Activated B cell treated with CpG ODN at 0.5 μM for 24 hours (primary cell): ENCODE measurements at regions not wholly inside any gene's neighbourhood (a gene's known extent, or its start where the extent isn't known, plus 50 kb on each side); places are given as distances from the start of the nearest gene placed in this dataset.

ENCODE experiments used
- ATAC-seq: fragments of 200-7000 bp; cut with Tn5 transposase; one replicate; pipeline ENCODE4 v1.10.0; 2021; ENCODE audit warnings: low read depth, mild to moderate bottlenecking, moderate library complexity
- CTCF ChIA-PET: fragments of 350-600 bp; sonication (Branson Sonifier 250); formaldehyde crosslinking; loops from one replicate; lab custom pipeline; 2021; ENCODE audit warnings: antibody characterized with exemption; lab: Charles Lee
- POLR2A ChIA-PET: fragments of 350-600 bp; sonication (Branson Sonifier 250); formaldehyde crosslinking; loops from one replicate; lab custom pipeline; 2021; ENCODE audit warnings: antibody characterized with exemption; lab: Charles Lee
- DNase-seq: peaks from one replicate; pipeline ENCODE4 v3.0.0; 2022
- H3K27ac Mint-ChIP-seq: one replicate; pipeline ENCODE4 v1.8.0; 2020; ENCODE audit warnings: mixed read lengths
- H3K27me3 Mint-ChIP-seq: one replicate; pipeline ENCODE4 v1.8.0; 2021; ENCODE audit warnings: mixed read lengths
- H3K36me3 Mint-ChIP-seq: one replicate; pipeline ENCODE4 v1.8.0; 2021; ENCODE audit warnings: low read depth, mixed read lengths
- H3K4me1 Mint-ChIP-seq: one replicate; pipeline ENCODE4 v1.8.0; 2021; ENCODE audit warnings: mixed read lengths
- H3K4me3 Mint-ChIP-seq: one replicate; pipeline ENCODE4 v1.8.0; 2020; ENCODE audit warnings: mild to moderate bottlenecking, mixed read lengths
- H3K9me3 Mint-ChIP-seq: one replicate; pipeline ENCODE4 v1.8.0; 2020; ENCODE audit warnings: mixed read lengths
- intact Hi-C: fragments of 100-400 bp; cut with micrococcal nuclease; formaldehyde crosslinking; loops from one replicate; pipeline ENCODE4 v1.15.1; 2024
- TF ChIP-seq, protein P1 (sequence below): fragments of 200-600 bp; IDR thresholded peaks from one replicate; pipeline ENCODE4 v1.8.0; 2022; ENCODE audit warnings: antibody characterized with exemption, mild to moderate bottlenecking

DNA sequence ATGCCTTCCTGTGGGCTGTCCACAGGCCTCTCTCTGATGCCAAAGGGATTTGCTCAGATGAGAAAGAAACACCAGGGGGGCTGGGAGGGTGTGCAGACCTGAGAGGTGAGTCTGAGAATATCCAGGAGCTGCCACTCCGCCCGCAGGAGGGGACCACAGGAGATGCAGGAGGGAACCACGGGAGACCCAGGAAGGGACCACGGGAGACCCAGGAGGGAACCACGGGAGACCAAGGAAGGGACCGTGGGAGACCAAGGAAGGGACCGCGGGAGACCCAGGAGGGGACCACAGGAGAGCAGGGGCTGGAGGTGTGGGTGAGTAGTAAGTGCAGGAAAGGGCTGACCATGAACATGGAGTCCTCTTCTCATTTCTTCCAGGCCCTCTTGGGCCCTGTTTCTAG lies 74.6 kb upstream of the SFSWAP start:
- CTCF ChIA-PET, result no interaction called here
- Mint-ChIP-seq H3K4me3 (no peak overlapping the region), H3K36me3 (no peaks in the 10 kb centered on the region), H3K27me3 (peaks cover 22% of the 10 kb centered on the region), H3K27ac (no peak overlapping the region), H3K9me3 (no peaks in the 10 kb centered on the region), H3K4me1 (no peaks in the 10 kb centered on the region)
- POLR2A ChIA-PET, result no interaction called here
- DNase-seq (no peak), ATAC-seq (no peak)
- intact Hi-C loops, result no loop called here
- TF ChIP-seq, protein P1, sequence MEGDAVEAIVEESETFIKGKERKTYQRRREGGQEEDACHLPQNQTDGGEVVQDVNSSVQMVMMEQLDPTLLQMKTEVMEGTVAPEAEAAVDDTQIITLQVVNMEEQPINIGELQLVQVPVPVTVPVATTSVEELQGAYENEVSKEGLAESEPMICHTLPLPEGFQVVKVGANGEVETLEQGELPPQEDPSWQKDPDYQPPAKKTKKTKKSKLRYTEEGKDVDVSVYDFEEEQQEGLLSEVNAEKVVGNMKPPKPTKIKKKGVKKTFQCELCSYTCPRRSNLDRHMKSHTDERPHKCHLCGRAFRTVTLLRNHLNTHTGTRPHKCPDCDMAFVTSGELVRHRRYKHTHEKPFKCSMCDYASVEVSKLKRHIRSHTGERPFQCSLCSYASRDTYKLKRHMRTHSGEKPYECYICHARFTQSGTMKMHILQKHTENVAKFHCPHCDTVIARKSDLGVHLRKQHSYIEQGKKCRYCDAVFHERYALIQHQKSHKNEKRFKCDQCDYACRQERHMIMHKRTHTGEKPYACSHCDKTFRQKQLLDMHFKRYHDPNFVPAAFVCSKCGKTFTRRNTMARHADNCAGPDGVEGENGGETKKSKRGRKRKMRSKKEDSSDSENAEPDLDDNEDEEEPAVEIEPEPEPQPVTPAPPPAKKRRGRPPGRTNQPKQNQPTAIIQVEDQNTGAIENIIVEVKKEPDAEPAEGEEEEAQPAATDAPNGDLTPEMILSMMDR, result no peak

DNA sequence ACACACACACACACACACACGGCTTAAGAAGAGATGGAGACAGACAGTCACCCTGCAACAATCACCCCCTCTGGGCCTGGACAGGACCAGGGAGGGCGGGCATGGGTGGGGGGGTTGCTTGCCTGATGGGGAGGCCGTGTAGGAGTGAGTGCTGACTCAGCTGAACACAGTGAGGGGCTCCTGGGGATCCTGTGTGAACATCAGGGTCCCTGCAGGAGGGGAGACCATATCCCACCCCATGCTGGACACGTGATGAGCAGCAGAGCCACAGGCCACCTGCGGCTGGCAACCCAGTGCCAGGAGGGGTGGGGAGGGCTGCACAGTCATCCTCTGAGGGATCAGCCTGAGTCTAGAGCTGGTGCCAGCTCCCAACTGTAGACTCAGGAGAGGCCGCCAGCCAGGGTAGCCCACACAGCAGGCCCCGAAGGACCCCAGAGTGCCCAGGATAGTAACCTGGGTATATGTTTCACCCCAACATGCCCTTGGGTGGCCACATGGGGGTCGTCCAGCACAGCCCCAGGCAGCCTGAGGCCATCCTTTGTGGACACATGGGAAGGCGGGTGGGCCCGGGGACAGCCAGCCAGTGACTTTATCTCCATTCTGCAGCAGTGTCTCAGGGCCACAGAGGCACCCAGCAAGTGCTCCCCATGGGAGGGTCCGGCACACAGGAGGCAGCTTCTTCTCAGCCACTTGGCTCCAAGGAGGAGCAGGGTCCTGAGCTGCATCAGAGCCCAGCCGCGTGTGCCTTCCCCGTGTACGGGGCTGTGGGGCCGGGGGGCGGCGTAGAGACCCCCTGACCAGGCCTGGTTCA lies 73.7 kb upstream of the SFSWAP start:
- ATAC-seq (no peak), DNase-seq (no peak)
- H3K36me3 Mint-ChIP-seq, result no peaks in the 10 kb centered on the region
- TF ChIP-seq, protein P1, result no peak
- ChIA-PET POLR2A (no interaction called here), CTCF (no interaction called here)
- no peaks in the 10 kb centered on the region for H3K4me1 Mint-ChIP-seq
- no peak overlapping the region for H3K27ac Mint-ChIP-seq
- peaks cover 22% of the 10 kb centered on the region for H3K27me3 Mint-ChIP-seq
- no peaks in the 10 kb centered on the region for H3K9me3 Mint-ChIP-seq
- no peak overlapping the region for H3K4me3 Mint-ChIP-seq
- intact Hi-C loops, result no loop called here

DNA sequence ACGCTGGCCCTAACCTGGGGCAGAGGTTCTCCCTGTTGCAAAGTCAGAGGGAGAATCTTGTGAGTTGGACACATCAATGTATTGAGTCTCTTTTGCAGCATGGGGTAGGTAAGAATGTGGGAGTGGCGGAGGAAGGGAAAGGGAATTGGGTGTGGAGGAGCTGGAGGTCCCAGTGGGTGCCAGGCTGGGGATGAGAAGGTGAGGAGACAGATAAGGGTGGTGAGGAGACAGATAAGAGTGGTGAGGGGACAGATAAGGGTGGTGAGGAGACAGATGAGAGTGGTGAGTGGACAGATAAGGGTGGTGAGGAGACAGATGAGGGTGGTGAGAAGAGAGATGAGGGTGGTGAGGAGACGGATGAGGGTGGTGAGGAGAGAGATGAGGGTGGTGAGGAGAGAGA lies 72.9 kb upstream of the SFSWAP start:
- Mint-ChIP-seq H3K4me3 (no peak overlapping the region), H3K36me3 (no peaks in the 10 kb centered on the region), H3K27ac (no peak overlapping the region), H3K4me1 (no peaks in the 10 kb centered on the region), H3K27me3 (peaks cover 23% of the 10 kb centered on the region), H3K9me3 (no peaks in the 10 kb centered on the region)
- intact Hi-C loops, result no loop called here
- no peak for DNase-seq
- ChIA-PET CTCF (no interaction called here), POLR2A (no interaction called here)
- TF ChIP-seq, protein P1, result no peak
- no peak for ATAC-seq

DNA sequence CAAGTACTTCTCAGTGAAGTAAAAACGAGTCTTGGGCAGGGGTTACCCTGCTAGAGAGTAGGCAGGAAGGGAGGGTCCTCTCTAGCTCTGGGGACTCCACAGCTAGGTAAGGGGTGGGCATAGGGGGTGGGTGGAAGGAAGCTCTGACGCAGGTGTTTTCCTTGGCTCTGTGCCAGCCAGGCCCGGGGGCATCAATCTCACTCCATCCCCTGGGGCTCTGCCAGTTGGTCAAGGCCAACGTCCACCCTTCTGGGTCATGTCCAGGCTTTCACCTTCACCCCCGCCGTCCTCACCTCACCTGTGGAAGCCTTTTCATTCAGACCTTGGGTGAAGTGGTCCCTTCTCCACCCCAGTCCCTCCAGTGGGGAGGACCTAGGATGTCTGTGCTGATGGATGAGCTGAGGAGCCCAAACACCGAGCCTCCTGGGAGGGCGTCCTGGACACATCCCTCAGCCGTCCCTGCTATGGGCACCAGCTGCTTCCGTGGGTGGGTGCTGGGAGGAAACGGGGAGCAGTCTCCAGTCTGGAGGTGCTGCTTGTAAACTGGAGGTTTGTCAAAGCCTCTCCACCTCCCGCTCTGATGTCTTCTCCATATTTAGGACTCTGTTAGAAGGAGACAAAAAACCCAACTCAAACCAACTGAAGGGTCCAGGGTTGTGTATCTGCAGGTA lies 71.5 kb upstream of the SFSWAP start:
- Mint-ChIP-seq H3K9me3 (no peaks in the 10 kb centered on the region), H3K4me1 (no peaks in the 10 kb centered on the region), H3K4me3 (no peak overlapping the region), H3K27ac (no peak overlapping the region), H3K36me3 (no peaks in the 10 kb centered on the region), H3K27me3 (peaks cover 27% of the 10 kb centered on the region)
- POLR2A ChIA-PET, result interaction anchor here (0.8 kb wide), 1 partner anchor 194 kb away, joined by 5 read pairs; no protein-coding TSS in a partner anchor
- ATAC-seq, result no peak
- TF ChIP-seq, protein P1, result no peak
- CTCF ChIA-PET, result no interaction called here
- intact Hi-C loops, result no loop called here
- no peak for DNase-seq

DNA sequence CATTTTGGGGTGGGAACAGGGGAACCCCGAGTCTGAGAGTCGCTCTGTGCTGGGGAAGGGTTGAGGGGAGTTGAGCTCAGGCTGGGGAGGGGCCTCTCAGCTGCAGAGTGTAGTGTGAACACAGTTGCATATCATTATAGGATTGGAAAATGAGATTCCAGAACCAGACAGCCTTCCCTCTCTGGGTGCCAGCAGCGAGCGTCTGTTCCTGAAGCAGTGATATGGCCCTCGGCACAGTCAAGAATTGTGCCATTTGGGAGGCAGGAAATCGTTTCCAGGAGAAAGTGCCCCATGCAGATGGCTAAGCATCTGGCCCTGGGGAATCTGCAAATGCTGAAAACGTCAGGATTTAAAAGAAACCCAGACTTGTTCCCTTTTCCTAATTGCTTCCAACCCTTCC lies 70.4 kb upstream of the SFSWAP start:
- H3K9me3 Mint-ChIP-seq, result no peaks in the 10 kb centered on the region
- H3K4me3 Mint-ChIP-seq, result no peak overlapping the region
- intact Hi-C loops, result loop anchor here (5.0 kb wide), 1 partner anchor 328 kb away; no protein-coding TSS in a partner anchor
- ChIA-PET POLR2A (no interaction called here), CTCF (no interaction called here)
- no peak overlapping the region for H3K27ac Mint-ChIP-seq
- ATAC-seq, result no peak
- peaks cover 16% of the 10 kb centered on the region for H3K27me3 Mint-ChIP-seq
- H3K4me1 Mint-ChIP-seq, result no peaks in the 10 kb centered on the region
- TF ChIP-seq, protein P1, result no peak
- DNase-seq, result no peak
- H3K36me3 Mint-ChIP-seq, result no peaks in the 10 kb centered on the region
